HG03432 (cell line): ENCODE measurements at regions not wholly inside any gene's neighbourhood (a gene's known extent, or its start where the extent isn't known, plus 50 kb on each side); places are given as distances from the start of the nearest gene placed in this dataset.

ENCODE experiments used
- ATAC-seq: cut with Tn5 transposase; IDR thresholded peaks from one replicate; pipeline ENCODE4 v1.9.1; 2021; ENCODE audit warnings: mild to moderate bottlenecking, moderate library complexity; ENCODE audit not compliant: unreplicated experiment

DNA sequence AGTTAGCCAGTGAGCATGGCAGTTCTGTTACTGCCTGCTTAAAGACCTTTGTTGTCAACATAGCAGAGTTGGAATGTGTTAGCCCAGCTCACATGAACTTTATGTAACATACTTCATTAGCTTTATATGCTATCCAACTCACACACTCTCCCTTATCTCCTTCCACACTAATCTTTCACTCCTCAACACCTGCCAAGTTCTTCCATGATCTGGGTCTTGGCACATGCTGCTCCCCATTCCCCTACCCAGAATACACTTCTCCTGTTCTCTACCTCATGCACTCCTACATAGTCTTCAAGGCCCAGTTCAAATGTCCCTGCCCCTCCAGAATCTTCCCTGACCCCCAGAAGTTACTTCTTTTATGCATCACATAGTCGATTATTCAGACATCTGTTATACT is 179.3 kb downstream of the KATNAL1 start:
- ATAC-seq, result no peak

GRCh38 chr13:30126903-30127428 is 180.4 kb downstream of the KATNAL1 start:
- no peak for ATAC-seq

GRCh38 chr13:30125422-30126073 is 181.8 kb downstream of the KATNAL1 start:
- ATAC-seq, result no peak

GRCh38 chr13:30124131-30124768 is 183.1 kb downstream of the KATNAL1 start:
- ATAC-seq, result no peak

DNA sequence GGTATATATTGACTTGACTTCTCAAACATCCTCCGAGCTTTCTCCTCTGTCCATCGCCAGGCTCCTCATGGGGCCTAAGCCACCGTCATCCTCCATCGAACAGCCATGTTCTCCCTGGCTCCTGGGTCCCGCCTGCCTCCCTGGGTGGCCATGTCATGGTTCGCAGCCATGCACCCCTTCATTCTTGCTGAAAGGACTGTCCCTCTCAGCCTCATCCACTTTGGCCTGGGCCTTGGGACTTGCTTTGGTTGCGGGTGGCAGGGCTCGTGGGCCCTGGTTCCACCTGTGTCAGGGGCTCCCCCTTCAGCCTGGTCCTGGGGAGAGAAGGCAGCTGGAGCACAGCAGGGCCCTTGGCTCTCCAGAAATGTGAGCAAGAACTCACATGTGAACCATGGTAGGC is 183.8 kb downstream of the KATNAL1 start:
- no peak for ATAC-seq

DNA sequence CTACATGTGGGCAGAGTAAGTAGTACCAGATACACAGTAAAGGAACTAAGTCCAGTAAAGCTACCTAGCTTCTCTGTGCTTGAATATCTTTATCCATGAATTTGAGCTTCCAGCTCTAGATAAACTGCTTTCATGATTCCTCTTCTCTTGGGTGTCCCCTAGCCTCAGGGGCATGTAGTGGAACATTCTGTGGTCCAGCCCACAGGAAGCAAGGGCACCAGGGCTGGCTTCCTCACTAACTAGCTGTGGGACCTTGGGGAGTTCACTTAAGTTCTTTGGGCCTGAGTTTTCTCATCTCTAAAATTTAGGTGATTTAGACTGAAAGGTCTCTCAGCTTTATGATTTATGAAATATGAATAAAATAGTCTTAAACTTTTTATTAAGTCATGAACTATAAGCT is 185.7 kb downstream of the KATNAL1 start:
- ATAC-seq, result no peak

DNA sequence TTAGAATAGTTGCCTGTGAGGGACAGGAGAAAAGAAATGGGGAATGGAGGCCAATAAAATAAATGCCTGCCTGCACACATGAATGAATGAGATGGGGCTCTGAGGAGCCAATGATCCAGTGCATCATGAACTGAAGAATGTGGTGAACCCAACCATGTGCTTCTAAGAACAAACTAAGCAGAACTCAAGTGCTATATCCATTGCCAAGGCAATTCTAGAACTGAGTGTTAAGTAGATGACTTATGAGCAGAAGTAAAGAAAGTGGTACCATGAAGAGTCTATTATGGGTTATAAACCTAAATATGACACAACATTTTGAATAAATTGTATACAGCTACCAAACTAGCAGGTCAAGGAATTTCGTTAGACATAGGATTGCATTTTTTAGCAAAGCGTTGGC is 186.1 kb downstream of the KATNAL1 start:
- ATAC-seq, result no peak

DNA sequence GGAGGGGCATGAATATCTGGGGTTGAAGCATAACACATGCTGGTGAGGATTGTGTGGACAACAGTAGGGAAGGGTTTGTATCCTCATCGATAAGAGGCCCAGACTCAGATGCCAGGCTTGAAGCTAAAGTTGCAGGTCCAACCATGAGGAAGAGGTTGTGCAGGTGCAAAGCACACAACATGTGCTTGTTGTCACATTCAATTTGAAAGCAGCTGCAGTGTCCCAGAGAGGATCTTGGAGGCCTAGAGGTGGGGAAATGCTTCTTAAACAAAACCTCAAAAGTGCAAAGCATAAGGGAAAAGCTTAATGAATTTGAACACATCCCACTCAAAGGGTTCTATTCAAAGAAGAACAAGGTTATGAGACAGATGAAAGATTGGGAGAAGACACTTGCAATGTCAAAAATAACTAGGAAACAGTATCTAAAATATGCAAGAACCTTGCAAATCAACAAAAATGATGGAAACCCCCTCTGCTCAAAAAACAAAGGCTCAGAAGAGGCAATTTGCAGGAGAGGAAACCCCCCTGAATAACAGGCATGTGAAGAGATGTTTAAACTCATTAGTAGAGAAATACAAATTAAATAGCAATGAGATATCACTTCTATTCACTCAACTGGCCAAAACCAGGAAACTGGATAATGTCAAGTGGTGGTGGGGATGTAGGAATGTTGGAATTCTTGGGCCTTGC is 187.1 kb downstream of the KATNAL1 start:
- ATAC-seq, result no peak

GRCh38 chr13:30119476-30119875 is 187.9 kb downstream of the KATNAL1 start:
- no peak for ATAC-seq

DNA sequence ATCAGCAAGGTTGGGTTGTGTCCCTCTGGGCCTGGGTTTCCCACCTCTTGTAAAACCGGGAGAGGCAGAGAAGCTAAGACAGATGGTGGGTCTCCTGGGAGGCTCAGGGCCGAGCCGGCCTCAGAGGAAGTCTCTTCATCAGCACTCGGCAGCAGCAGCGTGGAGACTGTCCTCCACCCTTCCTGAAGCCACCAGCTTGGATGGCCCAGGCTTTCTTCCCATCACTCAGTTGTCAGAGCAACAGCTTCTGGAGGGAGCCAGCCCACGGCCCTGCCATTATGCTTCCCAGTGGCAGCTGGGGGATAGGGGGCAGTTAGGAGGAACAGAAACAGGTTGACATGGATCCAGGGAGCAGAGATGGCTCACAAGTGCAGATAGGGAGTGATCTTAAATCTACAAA is 191.0 kb downstream of the KATNAL1 start:
- no peak for ATAC-seq

- no peak for ATAC-seq
Observed at GRCh38 chr13:30115257-30115600, 192.1 kb downstream of the KATNAL1 start.

GRCh38 chr13:30114571-30115256 is 192.6 kb downstream of the KATNAL1 start:
- peak; percentile 90 for ATAC-seq

- ATAC-seq, result no peak
Observed at GRCh38 chr13:30113983-30114570, 193.3 kb downstream of the KATNAL1 start.

- no peak for ATAC-seq
Observed at GRCh38 chr13:30113551-30113950, 193.8 kb downstream of the KATNAL1 start.

DNA sequence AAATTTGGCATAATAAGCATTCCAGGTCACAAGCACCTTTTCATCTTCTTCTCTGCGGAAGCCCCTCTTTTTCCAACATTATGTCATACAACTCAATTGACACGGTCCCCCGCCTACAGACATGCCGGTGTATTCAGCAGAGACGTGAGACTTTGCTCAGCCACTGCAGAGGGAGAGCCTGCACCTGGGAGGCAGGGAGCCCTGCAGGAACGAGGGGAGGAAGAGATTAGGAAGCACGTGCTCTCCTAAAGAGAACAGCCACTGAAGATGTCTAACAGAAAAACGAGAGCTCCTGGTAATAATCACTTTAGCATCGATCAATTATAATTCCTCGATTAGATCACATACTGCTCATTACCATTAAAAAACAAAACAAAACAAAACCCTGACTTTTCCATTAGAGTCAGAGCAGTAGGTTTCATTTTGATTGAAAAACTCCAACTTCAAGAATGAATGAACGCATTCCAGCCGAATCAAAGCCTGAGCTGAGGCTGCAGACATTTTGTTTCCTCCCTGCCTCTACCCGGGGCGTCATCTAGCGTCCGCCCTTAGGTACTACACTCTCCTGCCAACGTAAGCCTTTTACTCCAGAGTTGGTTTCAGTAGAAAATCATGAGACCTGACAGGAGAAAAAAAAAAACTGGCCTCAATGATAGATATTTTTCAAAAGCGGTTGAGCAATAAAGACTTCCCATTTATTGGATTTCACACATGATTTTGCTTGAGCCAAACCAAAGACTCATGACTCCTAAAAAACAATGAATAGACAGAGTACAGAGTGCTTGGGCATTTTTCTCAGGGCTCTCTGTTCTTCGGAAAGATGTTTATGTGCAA is 194.5 kb downstream of the KATNAL1 start:
- ATAC-seq, result peak; percentile 45

DNA sequence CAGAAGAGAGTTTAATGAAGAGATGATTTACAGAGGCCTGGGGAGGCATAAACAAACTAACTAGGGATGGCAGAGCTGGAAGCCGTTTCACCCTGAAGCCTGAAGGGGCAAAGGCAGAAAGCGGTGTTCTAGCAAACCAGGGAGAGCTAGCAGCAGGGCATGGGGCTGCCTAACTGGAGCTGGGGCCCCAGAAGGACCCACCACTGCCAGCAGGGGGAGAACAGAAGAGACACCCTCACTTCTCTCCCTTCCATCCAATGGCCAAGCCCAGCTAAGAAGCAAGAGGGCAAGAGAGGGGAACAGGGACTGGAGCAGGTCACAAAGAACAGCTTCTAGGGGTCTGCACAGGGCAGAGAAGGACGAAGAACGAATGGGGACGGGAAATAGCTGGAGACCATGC is 195.5 kb downstream of the KATNAL1 start:
- ATAC-seq, result no peak

GRCh38 chr13:30110301-30111070 is 196.9 kb downstream of the KATNAL1 start:
- ATAC-seq, result no peak

GRCh38 chr13:30109471-30110135 is 197.7 kb downstream of the KATNAL1 start:
- ATAC-seq, result no peak

DNA sequence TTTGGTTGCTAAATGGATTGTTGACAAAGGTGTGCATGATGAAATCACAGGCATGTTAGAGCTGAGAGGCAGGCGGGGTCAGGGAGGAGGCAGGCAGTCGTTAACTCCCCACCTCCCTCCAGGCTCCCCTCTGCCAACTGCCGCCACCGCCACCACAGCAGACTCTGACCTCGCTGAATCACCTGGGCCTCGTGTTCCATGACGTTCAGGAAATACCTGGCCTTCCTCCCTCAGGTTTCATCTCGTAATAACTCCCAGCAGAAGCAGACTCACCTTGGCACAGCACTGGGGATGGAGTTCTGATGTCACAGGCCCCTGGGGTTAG is 198.5 kb downstream of the KATNAL1 start:
- ATAC-seq, result no peak
